Neural cell (in vitro differentiated cells): ENCODE measurements at regions not wholly inside any gene's neighbourhood (a gene's known extent, or its start where the extent isn't known, plus 50 kb on each side); places are given as distances from the start of the nearest gene placed in this dataset.

Experiments
- H2AFZ ChIP-seq: fragments of 200-600, 300-800 bp; sonication (generic), shearing (Covaris generic); 2 replicates; pipeline ENCODE4 v1.6.0; 2014; ENCODE audit warnings: low read depth, mild to moderate bottlenecking, antibody characterized with exemption, low read length, moderate library complexity
- H3F3A ChIP-seq: fragments of 200-600 bp; shearing (Covaris generic); 2 replicates; pipeline ENCODE4 v1.6.1; 2016; ENCODE audit warnings: mild to moderate bottlenecking, moderate library complexity, mixed read lengths, antibody characterized with exemption, low read length; ENCODE audit not compliant: insufficient read depth, poor library complexity, severe bottlenecking
- H3K27ac ChIP-seq: fragments of 200-600, 300-800 bp; sonication (generic), shearing (Covaris generic); 2 replicates; pipeline ENCODE4 v1.5.1; 2014; ENCODE audit warnings: mild to moderate bottlenecking, low read length, moderate library complexity
- H3K27me3 ChIP-seq: fragments of 300-800, 200-600 bp; sonication (generic), shearing (Covaris generic); 2 replicates; pipeline ENCODE4 v1.6.0; 2014; ENCODE audit warnings: mild to moderate bottlenecking, low read depth, low read length, moderate library complexity; ENCODE audit not compliant: insufficient read depth
- H3K36me3 ChIP-seq: fragments of 300-800, 200-600 bp; sonication (generic), shearing (Covaris generic); 2 replicates; pipeline ENCODE4 v1.5.1; 2014; ENCODE audit warnings: mild to moderate bottlenecking, antibody characterized with exemption, low read length, moderate library complexity; ENCODE audit not compliant: insufficient read depth
- H3K4me2 ChIP-seq: fragments of 300-800, 200-600 bp; sonication (generic), shearing (Covaris generic); 2 replicates; pipeline ENCODE4 v1.6.0; 2014; ENCODE audit warnings: mild to moderate bottlenecking, low read length
- H3K4me3 ChIP-seq: fragments of 300-800, 200-600 bp; sonication (generic), shearing (Covaris generic); 2 replicates; pipeline ENCODE4 v1.5.1; 2014; ENCODE audit warnings: mild to moderate bottlenecking, low read length, moderate library complexity
- H3K79me2 ChIP-seq: fragments of 200-600 bp; shearing (Covaris generic); replicated peaks from 2 replicates; pipeline ENCODE4 v1.6.0; 2014; ENCODE audit warnings: mild to moderate bottlenecking, low read length, moderate library complexity; ENCODE audit not compliant: insufficient read depth
- H3K9ac ChIP-seq: fragments of 300-800, 200-600 bp; sonication (generic), shearing (Covaris generic); 2 replicates; pipeline ENCODE4 v1.6.1; 2016; ENCODE audit warnings: mild to moderate bottlenecking, low read length, mixed read lengths
- H3K9me2 ChIP-seq: fragments of 200-600 bp; shearing (Covaris generic); 2 replicates; pipeline ENCODE4 v1.6.1; 2016; ENCODE audit warnings: mild to moderate bottlenecking, low read length, mixed read lengths; ENCODE audit not compliant: insufficient read depth
- H3K9me3 ChIP-seq: fragments of 200-600, 300-800 bp; sonication (generic), shearing (Covaris generic); 2 replicates; pipeline ENCODE4 v1.6.1; 2016; ENCODE audit warnings: mild to moderate bottlenecking, mixed run types, low read length, moderate library complexity, mixed read lengths
- H4K20me1 ChIP-seq: fragments of 200-600 bp; shearing (Covaris generic); 2 replicates; pipeline ENCODE4 v1.6.1; 2016; ENCODE audit warnings: mild to moderate bottlenecking, mixed run types; ENCODE audit not compliant: insufficient read depth
- CTCF ChIP-seq: fragments of 450-650 bp; IDR thresholded peaks from 2 replicates; pipeline ENCODE4 v1.5.1; 2014; ENCODE audit warnings: antibody characterized with exemption, mild to moderate bottlenecking, moderate library complexity; ENCODE audit not compliant: poor library complexity, severe bottlenecking
- EP300 ChIP-seq: fragments of 450-650 bp; conservative IDR thresholded peaks from 2 replicates; pipeline ENCODE4 v1.6.1; 2014; ENCODE audit warnings: antibody characterized with exemption, mild to moderate bottlenecking, moderate library complexity; ENCODE audit not compliant: poor library complexity, severe bottlenecking
- EZH2 ChIP-seq: fragments of 200-600, 300-800 bp; shearing (Covaris generic), sonication (generic); IDR thresholded peaks from 2 replicates; pipeline ENCODE4 v1.6.1; 2014; ENCODE audit warnings: antibody characterized with exemption, low read length, borderline replicate concordance, mild to moderate bottlenecking; ENCODE audit not compliant: insufficient read depth, poor library complexity, severe bottlenecking
- MXI1 ChIP-seq: fragments of 450-650 bp; conservative IDR thresholded peaks from 2 replicates; pipeline ENCODE4 v1.6.1; 2014; ENCODE audit warnings: antibody characterized with exemption, mild to moderate bottlenecking; ENCODE audit not compliant: poor library complexity, severe bottlenecking
- POLR2AphosphoS5 ChIP-seq: IDR thresholded peaks from 2 replicates; pipeline ENCODE4 v1.6.1; 2012
- REST ChIP-seq: IDR thresholded peaks from 2 replicates; pipeline ENCODE4 v1.6.1; 2012; ENCODE audit warnings: borderline replicate concordance
- SMC3 ChIP-seq: fragments of 450-650 bp; conservative IDR thresholded peaks from 2 replicates; pipeline ENCODE4 v1.6.1; 2014; ENCODE audit warnings: antibody characterized with exemption, mild to moderate bottlenecking, moderate library complexity; ENCODE audit not compliant: poor library complexity
- TAF1 ChIP-seq: IDR thresholded peaks from 2 replicates; pipeline ENCODE4 v1.6.1; 2012; ENCODE audit warnings: low read depth

GRCh38 chr6:169913096-169913638 is 161.7 kb downstream of the ERMARD start:
- no peaks in the 10 kb centered on the region for H4K20me1 ChIP-seq
- no peaks in the 10 kb centered on the region for H3K36me3 ChIP-seq
- H3K9ac ChIP-seq: no peak overlapping the region
- H3K4me2 ChIP-seq: no peak overlapping the region
- no peak overlapping the region for H2AFZ ChIP-seq
- no peaks in the 10 kb centered on the region for H3K79me2 ChIP-seq
- no peaks in the 10 kb centered on the region for H3K27me3 ChIP-seq
- H3K9me3 ChIP-seq: no peaks in the 10 kb centered on the region
- TF ChIP-seq TAF1 (no peak), EZH2 (no peak), CTCF (no peak), SMC3 (no peak), REST (no peak)
- H3F3A ChIP-seq: no peaks in the 10 kb centered on the region
- H3K9me2 ChIP-seq: no peaks in the 10 kb centered on the region
- no peak overlapping the region for H3K27ac ChIP-seq
- H3K4me3 ChIP-seq: no peak overlapping the region

- H3K27me3 ChIP-seq: no peaks in the 10 kb centered on the region
- TF ChIP-seq SMC3 (no peak), CTCF (no peak), REST (no peak), POLR2AphosphoS5 (no peak), EZH2 (no peak), MXI1 (no peak), EP300 (no peak), TAF1 (no peak)
- no peak overlapping the region for H3K27ac ChIP-seq
- no peaks in the 10 kb centered on the region for H3K36me3 ChIP-seq
- H3K9me3 ChIP-seq: no peaks in the 10 kb centered on the region
- no peak overlapping the region for H3K4me3 ChIP-seq
- H3K9ac ChIP-seq: no peak overlapping the region
- H3K79me2 ChIP-seq: no peaks in the 10 kb centered on the region
- no peaks in the 10 kb centered on the region for H3F3A ChIP-seq
- no peaks in the 10 kb centered on the region for H3K9me2 ChIP-seq
- H3K4me2 ChIP-seq: no peak overlapping the region
- no peak overlapping the region for H2AFZ ChIP-seq
- no peaks in the 10 kb centered on the region for H4K20me1 ChIP-seq
Observed at GRCh38 chr6:169912266-169913095, 161.1 kb downstream of the ERMARD start.
